Heart right ventricle (tissue), 16 donors: ENCODE measurements at regions not wholly inside any gene's neighbourhood (a gene's known extent, or its start where the extent isn't known, plus 50 kb on each side); places are given as distances from the start of the nearest gene placed in this dataset.

Source experiments
- ATAC-seq, 8 donors: fragments of 200-7000 bp; cut with Tn5 transposase; one replicate each; pipeline ENCODE4 v1.9.1; 2020; ENCODE audit warnings: mild to moderate bottlenecking in 8 of 8, moderate library complexity in 8 of 8, moderate number of reproducible peaks in 1 of 8
- DNase-seq, 2 donors: peaks; one replicate each; pipeline ENCODE4 v3.0.0-alpha.2; 2020
- H3K27ac ChIP-seq, 10 donors: fragments of 200-600 bp; sonication (generic) in 2 of 10; one replicate each; pipeline versions ENCODE4 v1.5.0 to v1.8.0; 2020 to 2022; ENCODE audit warnings: mild to moderate bottlenecking in 3 of 10
- H3K27me3 ChIP-seq, 7 donors: fragments of 200-600 bp; one replicate each; pipeline ENCODE4 v1.8.0; 2021 to 2022; ENCODE audit warnings: mild to moderate bottlenecking in 2 of 7
- H3K36me3 ChIP-seq, 9 donors: fragments of 200-600 bp; sonication (generic) in 1 of 9; one replicate each; pipeline versions ENCODE4 v1.5.0 to v1.8.0; 2020 to 2022; ENCODE audit warnings: mild to moderate bottlenecking in 2 of 9
- H3K4me1 ChIP-seq, 9 donors: fragments of 200-600 bp; sonication (generic) in 1 of 9; one replicate each; pipeline versions ENCODE4 v1.5.0 to v1.8.0; 2020 to 2022; ENCODE audit warnings: mild to moderate bottlenecking in 4 of 9
- H3K4me3 ChIP-seq, 10 donors: fragments of 200-600 bp; sonication (generic) in 2 of 10; one replicate each; pipeline versions ENCODE4 v1.5.0 to v1.8.0; 2020 to 2022; ENCODE audit warnings: mild to moderate bottlenecking in 7 of 10, moderate library complexity in 2 of 10
- H3K9me3 ChIP-seq, 11 donors: fragments of 200-600 bp in 10 of 11; sonication (generic) in 2 of 11; one replicate each; pipeline versions ENCODE4 v1.5.0 to v1.8.0; 2013 to 2022; ENCODE audit warnings: mild to moderate bottlenecking in 2 of 11, control low read depth in 1 of 11, moderate library complexity in 1 of 11
- CTCF ChIP-seq, 9 donors: fragments of 200-600 bp; sonication (generic) in 2 of 9; IDR thresholded peaks; one replicate each; pipeline versions ENCODE4 v1.5.0 to v1.8.0; 2021 to 2022; ENCODE audit warnings: antibody characterized with exemption in 9 of 9, mild to moderate bottlenecking in 5 of 9, moderate library complexity in 1 of 9
- WGBS, 2 donors: extraction: QIAGEN DNeasy Blood & Tissue Kit; methylation state at CpG; one replicate each; pipeline ENCODE4 v1.1.7; 2013; ENCODE audit warnings: inconsistent platforms in 1 of 2; 5-methylcytosine and 5-hydroxymethylcytosine counted together
- intact Hi-C, 10 donors: fragments of 100-400 bp; cut with DNase I; formaldehyde crosslinking; loops; one replicate each; pipeline versions ENCODE4 v1.11.1 to v1.14.2; 2022
- donor health status: Arrhythmogenic right ventricular cardiomyopathy.
- donor health status: ischemic (EF 13 %, LVEDD 7.1; RV severe dilation, severe dysfunction).
- donor health status: healthy with polysubstance abuse.
- donor health status: DM: no; HTN: yes; CAD: no.
- donor health status: DM: no; HTN: no; CAD: no.
- donor health status: ischemic (EF 25% LVEDD 6.9; RV normal size, moderate dysfunction).
- donor health status: ischemic (EF 25% LVEDD 5.7; RV mildly dilated, moderate dysfunction).
- donor health status: healthy.
- donor health status: DM: yes; HTN: yes; CAD: no.
- donor health status: Ischemic cardiomyopathy.
- donor health status: ischemic (EF 35%, LVEDD 5.7; RV mildly dilated, moderate dysfunction).
- donor health status: nonischemic (EF 11% LVEDD 7.7; RV severe dilation, severe dysfunction).
- donor health status: DM: yes; HTN: yes; CAD: no.
- donor health status: PGD.
- donor health status: ischemic (EF 29% LVEDD 5.4; RV normal size, mild dysfunction).
- donor health status: nonischemic (EF 23%, LVEDD 6.1; RV moderate dilation, normal function).

- ATAC-seq, result no peak
- H3K4me3 ChIP-seq, result no peak overlapping the region
- WGBS, 2 donors, result 86 to 87% methylated on average over 3 of the region's 3 CpGs
Observed at GRCh38 chr1:94597701-94598100, 56.1 kb upstream of the F3 start.

DNA sequence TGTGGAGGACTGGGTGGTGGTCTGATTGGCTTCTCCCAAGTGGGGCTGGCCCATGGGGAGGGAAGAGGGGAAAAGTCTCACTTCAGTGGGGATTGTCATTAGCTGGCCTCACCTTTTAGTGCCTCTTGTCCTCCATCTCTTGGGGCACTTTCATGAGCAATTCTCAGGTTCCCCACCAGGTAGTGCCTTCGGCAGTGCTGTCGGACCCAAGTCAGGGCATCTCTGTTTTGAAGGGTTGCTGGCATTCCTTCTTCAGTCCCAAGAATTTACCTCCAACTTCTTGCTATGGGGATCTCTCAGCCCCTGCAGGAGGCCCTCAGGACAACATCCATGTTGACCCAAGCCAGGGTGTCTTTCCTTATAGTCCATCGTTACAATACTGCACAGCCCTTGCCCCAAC lies 54.7 kb upstream of the F3 start:
- Histone ChIP-seq H3K27me3 (peaks cover 0 to under 1% (median 0%) of the 10 kb centered on the region in 7 donors), H3K4me1 (peaks cover 0 to 11% (median 0%) of the 10 kb centered on the region in 9 donors), H3K36me3 (no peaks in the 10 kb centered on the region), H3K9me3 (no peaks in the 10 kb centered on the region), H3K27ac (no peak overlapping the region), H3K4me3 (no peak overlapping the region)
- WGBS, 2 donors, result 94 to 95% methylated on average over 3 of the region's 3 CpGs
- no peak for DNase-seq
- intact Hi-C loops, result loop anchor here in 6 of 10 donors (5.0 to 10.0 kb wide), 5 partner anchors 54 to 206 kb away; partner anchors contain the start of gene F3 (in 3 of the 6)
- no peak for ATAC-seq
- no peak for TF ChIP-seq CTCF (IDR thresholded peaks at IDR 0.05)

More at GRCh38 chr1:94597701-94598100, 56.1 kb upstream of the F3 start:
- no peaks in the 10 kb centered on the region for H3K36me3 ChIP-seq
- no peak overlapping the region for H3K27ac ChIP-seq
- TF ChIP-seq CTCF (IDR thresholded peaks at IDR 0.05), result no peak
- DNase-seq, result no peak
- peaks cover 0 to 12% (median 0%) of the 10 kb centered on the region in 9 donors for H3K4me1 ChIP-seq
- H3K27me3 ChIP-seq, result peaks cover 0 to 11% (median 0%) of the 10 kb centered on the region in 7 donors
- intact Hi-C loops, result loop anchor here in 6 of 10 donors (5.0 to 10.0 kb wide), 5 partner anchors 55 to 205 kb away; partner anchors contain the start of gene F3 (in 3 of the 6)
- no peaks in the 10 kb centered on the region for H3K9me3 ChIP-seq

GRCh38 chr1:94595658-94596057 lies 54.1 kb upstream of the F3 start:
- H3K4me3 ChIP-seq, result no peak overlapping the region
- no peaks in the 10 kb centered on the region for H3K27me3 ChIP-seq
- H3K36me3 ChIP-seq, result no peaks in the 10 kb centered on the region
- WGBS, 2 donors, result 67 to 81% methylated on average over 5 of the region's 5 CpGs
- H3K9me3 ChIP-seq, result no peaks in the 10 kb centered on the region
- no peak overlapping the region for H3K27ac ChIP-seq
- ATAC-seq, result no peak
- no peak for TF ChIP-seq CTCF (IDR thresholded peaks at IDR 0.05)
- no peak for DNase-seq
- intact Hi-C loops, result loop anchor here in 6 of 10 donors (5.0 to 10.0 kb wide), 5 partner anchors 53 to 207 kb away; partner anchors contain the start of gene F3 (in 3 of the 6)
- peaks cover 0 to 12% (median 2%) of the 10 kb centered on the region in 9 donors for H3K4me1 ChIP-seq

- WGBS, 2 donors, result 92% methylated on average over 8 of the region's 8 CpGs
- intact Hi-C loops, result loop anchor here in 3 of 10 donors (5.0 to 10.0 kb wide), 3 partner anchors 46 to 69 kb away; partner anchors contain the start of gene F3 (in 1 of the 3)
- no peak overlapping the region for H3K4me3 ChIP-seq
Observed at GRCh38 chr1:94593611-94594010, 52.1 kb upstream of the F3 start.

More at GRCh38 chr1:94593611-94594010, 52.1 kb upstream of the F3 start:
- no peaks in the 10 kb centered on the region for H3K27me3 ChIP-seq
- no peaks in the 10 kb centered on the region for H3K9me3 ChIP-seq
- no peak for TF ChIP-seq CTCF (IDR thresholded peaks at IDR 0.05)
- H3K4me1 ChIP-seq, result peaks cover 0 to 16% (median 9%) of the 10 kb centered on the region in 9 donors
- DNase-seq (no peak), ATAC-seq (no peak)
- no peaks in the 10 kb centered on the region for H3K36me3 ChIP-seq
- no peak overlapping the region for H3K27ac ChIP-seq
